CD14-positive monocyte (primary cell): ENCODE measurements at regions not wholly inside any gene's neighbourhood (a gene's known extent, or its start where the extent isn't known, plus 50 kb on each side); places are given as distances from the start of the nearest gene placed in this dataset.

Experiments
- DNase-seq, 3 donors: peaks; one replicate each; pipeline ENCODE4 v3.0.0-alpha.2; 2011 to 2022
- H2AFZ ChIP-seq: 2 replicates; pipeline ENCODE4 v1.6.0; 2012; ENCODE audit warnings: mild to moderate bottlenecking, low read depth, low read length, inconsistent platforms; ENCODE audit not compliant: insufficient read depth, poor library complexity, severe bottlenecking
- H3K27ac ChIP-seq, 2 donors: 1 replicate in 1 of 2; 2 replicates in 1 of 2; pipeline ENCODE4 v1.5.1; 2012 to 2013; ENCODE audit warnings: low read length in 2 of 2, control low read depth in 1 of 2, inconsistent platforms in 1 of 2, low read depth in 1 of 2, mild to moderate bottlenecking in 1 of 2
- H3K27me3 ChIP-seq, 2 donors: one replicate each; pipeline versions ENCODE4 v1.6.0 to v1.6.1; 2011 to 2013; ENCODE audit warnings: low read length in 2 of 2; ENCODE audit not compliant: control insufficient read depth in 2 of 2, insufficient read depth in 2 of 2
- H3K36me3 ChIP-seq, 2 donors: replicated peaks in 1 of 2; 1 replicate in 1 of 2; 2 replicates in 1 of 2; pipeline versions ENCODE4 v1.5.1 to v1.6.1; 2012 to 2013; ENCODE audit warnings: low read length in 2 of 2, control low read depth in 1 of 2, inconsistent platforms in 1 of 2, mild to moderate bottlenecking in 1 of 2; ENCODE audit not compliant: insufficient read depth in 2 of 2, control insufficient read depth in 1 of 2
- H3K4me1 ChIP-seq, 2 donors: 1 replicate in 1 of 2; 2 replicates in 1 of 2; pipeline versions ENCODE4 v1.5.1 to v1.6.1; 2012 to 2013; ENCODE audit warnings: low read length in 2 of 2, control low read depth in 1 of 2, inconsistent platforms in 1 of 2, mild to moderate bottlenecking in 1 of 2, moderate library complexity in 1 of 2; ENCODE audit not compliant: insufficient read depth in 2 of 2, control insufficient read depth in 1 of 2
- H3K4me2 ChIP-seq: replicated peaks from 2 replicates; pipeline ENCODE3; 2012; ENCODE audit warnings: low read length, moderate library complexity, mild to moderate bottlenecking; ENCODE audit not compliant: poor library complexity, severe bottlenecking; ENCODE audit errors: extremely low read depth
- H3K4me3 ChIP-seq, 3 experiments: fragments of 200-600 bp in 1 of 3; sonication (generic) in 1 of 3; replicated peaks in 1 of 3; 1 replicate in 2 of 3; 2 replicates in 1 of 3; pipeline ENCODE4 v1.5.1; 2011 to 2013; ENCODE audit warnings: low read length in 3 of 3, mild to moderate bottlenecking in 3 of 3, control low read depth in 2 of 3, low read depth in 2 of 3, inconsistent platforms in 1 of 3, moderate library complexity in 1 of 3
- H3K79me2 ChIP-seq: 2 replicates; pipeline ENCODE4 v1.6.0; 2012; ENCODE audit warnings: mild to moderate bottlenecking, control low read depth, inconsistent platforms, low read length, moderate library complexity; ENCODE audit not compliant: insufficient read depth
- H3K9ac ChIP-seq: 2 replicates; pipeline ENCODE4 v1.6.0; 2017; ENCODE audit warnings: low read length, mild to moderate bottlenecking; ENCODE audit not compliant: insufficient read depth, poor library complexity, severe bottlenecking
- H3K9me3 ChIP-seq, 2 donors: replicated peaks in 1 of 2; 1 replicate in 1 of 2; 2 replicates in 1 of 2; pipeline versions ENCODE4 v1.5.1 to v1.6.1; 2012 to 2013; ENCODE audit warnings: low read length in 2 of 2, control low read depth in 1 of 2; ENCODE audit not compliant: control insufficient read depth in 1 of 2, insufficient read depth in 1 of 2
- H4K20me1 ChIP-seq: 2 replicates; pipeline ENCODE4 v1.6.0; 2012; ENCODE audit warnings: mild to moderate bottlenecking, low read length, control low read depth, moderate library complexity; ENCODE audit not compliant: insufficient read depth
- H3K27ac Mint-ChIP-seq, 7 donors: one replicate each; pipeline ENCODE4 v1.8.0; 2020; ENCODE audit warnings: mild to moderate bottlenecking in 7 of 7, mixed read lengths in 7 of 7, moderate library complexity in 6 of 7, inconsistent platforms in 2 of 7
- H3K27me3 Mint-ChIP-seq, 3 donors: one replicate each; pipeline ENCODE4 v1.8.0; 2021 to 2022; ENCODE audit warnings: low read depth in 3 of 3, mild to moderate bottlenecking in 3 of 3, mixed read lengths in 3 of 3, moderate library complexity in 3 of 3, inconsistent platforms in 1 of 3
- H3K36me3 Mint-ChIP-seq, 2 donors: one replicate each; pipeline ENCODE4 v1.8.0; 2020; ENCODE audit warnings: mixed read lengths in 2 of 2, inconsistent platforms in 1 of 2, mild to moderate bottlenecking in 1 of 2
- H3K4me1 Mint-ChIP-seq: one replicate; pipeline ENCODE4 v1.8.0; 2020; ENCODE audit warnings: mild to moderate bottlenecking, mixed read lengths
- H3K4me3 Mint-ChIP-seq, 2 donors: one replicate each; pipeline ENCODE4 v1.8.0; 2020; ENCODE audit warnings: mild to moderate bottlenecking in 2 of 2, mixed read lengths in 2 of 2, moderate library complexity in 1 of 2
- H3K9me3 Mint-ChIP-seq, 7 donors: one replicate each; pipeline ENCODE4 v1.8.0; 2020 to 2022; ENCODE audit warnings: mixed read lengths in 7 of 7, mild to moderate bottlenecking in 6 of 7, moderate library complexity in 6 of 7, inconsistent platforms in 2 of 7
- WGBS: methylation state at CpG from one replicate; pipeline ENCODE4 v1.1.5; 2013; ENCODE audit warnings: missing lambda C conversion rate; ENCODE audit not compliant: insufficient coverage; 5-methylcytosine and 5-hydroxymethylcytosine counted together
- intact Hi-C, 2 donors: fragments of 100-400 bp; cut with micrococcal nuclease; formaldehyde crosslinking; loops; one replicate each; pipeline versions ENCODE4 v1.15.0 to v1.15.1; 2023
- TF ChIP-seq, protein P1 (sequence below): fragments of 200-600 bp; IDR thresholded peaks from one replicate; pipeline ENCODE4 v1.8.0; 2022; ENCODE audit warnings: antibody characterized with exemption, mild to moderate bottlenecking

- Mint-ChIP-seq H3K36me3 (no peaks in the 10 kb centered on the region), H3K27me3 (peaks cover 0 to 5% (median 1%) of the 10 kb centered on the region in 3 donors), H3K27ac (no peak overlapping the region), H3K4me3 (no peak overlapping the region), H3K9me3 (peaks cover 0 to 10% (median 5%) of the 10 kb centered on the region in 7 donors), H3K4me1 (no peaks in the 10 kb centered on the region)
- TF ChIP-seq, protein P1, sequence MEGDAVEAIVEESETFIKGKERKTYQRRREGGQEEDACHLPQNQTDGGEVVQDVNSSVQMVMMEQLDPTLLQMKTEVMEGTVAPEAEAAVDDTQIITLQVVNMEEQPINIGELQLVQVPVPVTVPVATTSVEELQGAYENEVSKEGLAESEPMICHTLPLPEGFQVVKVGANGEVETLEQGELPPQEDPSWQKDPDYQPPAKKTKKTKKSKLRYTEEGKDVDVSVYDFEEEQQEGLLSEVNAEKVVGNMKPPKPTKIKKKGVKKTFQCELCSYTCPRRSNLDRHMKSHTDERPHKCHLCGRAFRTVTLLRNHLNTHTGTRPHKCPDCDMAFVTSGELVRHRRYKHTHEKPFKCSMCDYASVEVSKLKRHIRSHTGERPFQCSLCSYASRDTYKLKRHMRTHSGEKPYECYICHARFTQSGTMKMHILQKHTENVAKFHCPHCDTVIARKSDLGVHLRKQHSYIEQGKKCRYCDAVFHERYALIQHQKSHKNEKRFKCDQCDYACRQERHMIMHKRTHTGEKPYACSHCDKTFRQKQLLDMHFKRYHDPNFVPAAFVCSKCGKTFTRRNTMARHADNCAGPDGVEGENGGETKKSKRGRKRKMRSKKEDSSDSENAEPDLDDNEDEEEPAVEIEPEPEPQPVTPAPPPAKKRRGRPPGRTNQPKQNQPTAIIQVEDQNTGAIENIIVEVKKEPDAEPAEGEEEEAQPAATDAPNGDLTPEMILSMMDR = no peak
- Histone ChIP-seq H3K79me2 (no peaks in the 10 kb centered on the region), H4K20me1 (no peaks in the 10 kb centered on the region), H3K27me3 (no peaks in the 10 kb centered on the region), H3K4me2 (no peak overlapping the region), H3K4me1 (no peaks in the 10 kb centered on the region), H3K4me3 (no peak overlapping the region), H3K9me3 (peaks cover 0 to 6% of the 10 kb centered on the region in 2 donors), H3K36me3 (no peaks in the 10 kb centered on the region), H3K9ac (no peak overlapping the region), H3K27ac (no peak overlapping the region), H2AFZ (no peak overlapping the region)
- intact Hi-C loops = no loop called here
- no peak for DNase-seq
- no CpG with 5 or more reads among the region's 1 CpG for WGBS
These were observed 71.2 kb upstream of the CCBE1 start for GRCh38 chr18:59768409-59768808.

GRCh38 chr18:59767732-59768131, 70.5 kb upstream of the CCBE1 start:
- H3K4me3 ChIP-seq = no peak overlapping the region
- no peak overlapping the region for H2AFZ ChIP-seq
- no peaks in the 10 kb centered on the region for H3K79me2 ChIP-seq
- H3K9me3 ChIP-seq = peaks cover 0 to 6% of the 10 kb centered on the region in 2 donors
- Mint-ChIP-seq H3K27me3 (peaks cover 0 to 5% (median 1%) of the 10 kb centered on the region in 3 donors), H3K27ac (no peak overlapping the region), H3K9me3 (peaks cover 0 to 11% (median 5%) of the 10 kb centered on the region in 7 donors), H3K4me3 (no peak overlapping the region), H3K36me3 (no peaks in the 10 kb centered on the region), H3K4me1 (no peaks in the 10 kb centered on the region)
- H4K20me1 ChIP-seq = no peaks in the 10 kb centered on the region
- WGBS = no CpG with 5 or more reads among the region's 2 CpGs
- no peaks in the 10 kb centered on the region for H3K36me3 ChIP-seq
- TF ChIP-seq, protein P1 = no peak
- H3K27me3 ChIP-seq = no peaks in the 10 kb centered on the region
- DNase-seq = no peak
- no peak overlapping the region for H3K4me2 ChIP-seq
- no peak overlapping the region for H3K9ac ChIP-seq
- no peaks in the 10 kb centered on the region for H3K4me1 ChIP-seq
- intact Hi-C loops = no loop called here
- H3K27ac ChIP-seq = no peak overlapping the region
